Type B pancreatic cell (in vitro differentiated cells): ENCODE measurements at regions not wholly inside any gene's neighbourhood (a gene's known extent, or its start where the extent isn't known, plus 50 kb on each side); places are given as distances from the start of the nearest gene placed in this dataset.
A peak's percentile ranks its signal among the peaks of the same experiment; 100 is the strongest.
"Not testable (repeated sequence)": the region's sequence is repeated elsewhere in the genome, so short reads cannot be mapped to it uniquely, and the experiment has no call there.

ENCODE experiments used
- DNase-seq: peaks from one replicate; pipeline ENCODE4 v3.0.0; 2021; ENCODE audit warnings: mixed read lengths; ENCODE audit not compliant: unreplicated experiment; ENCODE audit errors: extremely low spot score
- H3K27ac Mint-ChIP-seq: 2 replicates; pipeline ENCODE4 v1.8.0; 2021; ENCODE audit warnings: mild to moderate bottlenecking, mixed read lengths
- H3K27me3 Mint-ChIP-seq: 2 replicates; pipeline ENCODE4 v1.8.0; 2021; ENCODE audit warnings: mixed read lengths
- H3K36me3 Mint-ChIP-seq: 2 replicates; pipeline ENCODE4 v1.8.0; 2021; ENCODE audit warnings: mixed read lengths
- H3K4me1 Mint-ChIP-seq: one replicate; pipeline ENCODE4 v1.8.0; 2021; ENCODE audit warnings: mixed read lengths; ENCODE audit not compliant: unreplicated experiment
- H3K4me3 Mint-ChIP-seq: 2 replicates; pipeline ENCODE4 v1.8.0; 2021; ENCODE audit warnings: mild to moderate bottlenecking, mixed read lengths
- H3K9me3 Mint-ChIP-seq: 2 replicates; pipeline ENCODE4 v1.8.0; 2021; ENCODE audit warnings: mixed read lengths
- TF ChIP-seq, protein P1 (sequence below): fragments of 200-600 bp; sonication (generic); conservative IDR thresholded peaks from 2 replicates; pipeline ENCODE4 v1.5.0; 2021; ENCODE audit warnings: antibody characterized with exemption, mild to moderate bottlenecking

GRCh38 chr4:49510238-49510637 is 524.2 kb downstream of the CWH43 start:
- not testable (repeated sequence) for DNase-seq, H3K27ac Mint-ChIP-seq, H3K4me1 Mint-ChIP-seq, H3K27me3 Mint-ChIP-seq, H3K4me3 Mint-ChIP-seq
- Mint-ChIP-seq H3K36me3 (peaks cover 12% of the 10 kb centered on the region), H3K9me3 (peaks cover 39% of the 10 kb centered on the region)

- not testable (repeated sequence) for H3K4me1 Mint-ChIP-seq, H3K27me3 Mint-ChIP-seq, H3K4me3 Mint-ChIP-seq, H3K27ac Mint-ChIP-seq
- peak; percentile 82 for DNase-seq
- Mint-ChIP-seq H3K36me3 (peaks cover 12% of the 10 kb centered on the region), H3K9me3 (peaks cover 39% of the 10 kb centered on the region)
Observed at GRCh38 chr4:49511353-49511752, 525.3 kb downstream of the CWH43 start.

- H3K4me1 Mint-ChIP-seq, H3K27ac Mint-ChIP-seq, H3K4me3 Mint-ChIP-seq, H3K27me3 Mint-ChIP-seq: not testable (repeated sequence)
- DNase-seq = peak; percentile 90
- peaks cover 12% of the 10 kb centered on the region for H3K36me3 Mint-ChIP-seq
- peaks cover 39% of the 10 kb centered on the region for H3K9me3 Mint-ChIP-seq
Observed at GRCh38 chr4:49511881-49512491, 525.9 kb downstream of the CWH43 start.

GRCh38 chr4:49512641-49513545 is 526.8 kb downstream of the CWH43 start:
- H3K36me3 Mint-ChIP-seq = peaks cover 12% of the 10 kb centered on the region
- not testable (repeated sequence) for H3K27ac Mint-ChIP-seq, H3K4me3 Mint-ChIP-seq, H3K27me3 Mint-ChIP-seq, H3K4me1 Mint-ChIP-seq
- H3K9me3 Mint-ChIP-seq = peaks cover 39% of the 10 kb centered on the region
- DNase-seq = peak; percentile 96

DNA sequence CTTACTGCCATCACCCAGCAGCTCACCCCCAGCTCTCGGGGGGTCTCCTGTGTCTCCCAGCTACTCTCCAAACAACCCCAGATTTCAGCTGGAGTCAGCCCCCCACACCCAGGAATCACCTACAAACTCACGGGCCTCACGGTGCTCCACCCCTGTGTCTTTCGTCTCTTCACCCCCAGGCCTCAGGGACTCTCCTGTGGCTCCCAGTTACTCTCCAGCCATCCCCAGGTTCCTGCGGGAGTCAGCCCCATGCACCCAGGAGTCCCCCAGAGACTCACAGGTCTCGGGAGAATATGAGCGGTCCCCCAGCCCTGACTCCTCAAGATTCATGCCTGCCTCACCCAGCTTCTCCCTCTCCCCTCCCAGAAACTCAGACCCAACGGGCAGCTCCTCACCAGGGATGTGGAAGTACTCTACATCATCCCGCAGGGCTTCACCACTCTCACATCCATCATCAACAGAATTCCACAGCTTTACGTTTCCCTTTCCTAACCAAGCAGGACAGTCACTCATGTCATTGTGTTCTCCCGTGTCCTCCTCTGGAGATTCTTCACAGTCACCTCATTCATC is 527.6 kb downstream of the CWH43 start:
- not testable (repeated sequence) for H3K27me3 Mint-ChIP-seq, H3K27ac Mint-ChIP-seq, H3K4me3 Mint-ChIP-seq, H3K4me1 Mint-ChIP-seq
- peaks cover 39% of the 10 kb centered on the region for H3K9me3 Mint-ChIP-seq
- H3K36me3 Mint-ChIP-seq = peaks cover 12% of the 10 kb centered on the region
- DNase-seq = peak; percentile 87

DNA sequence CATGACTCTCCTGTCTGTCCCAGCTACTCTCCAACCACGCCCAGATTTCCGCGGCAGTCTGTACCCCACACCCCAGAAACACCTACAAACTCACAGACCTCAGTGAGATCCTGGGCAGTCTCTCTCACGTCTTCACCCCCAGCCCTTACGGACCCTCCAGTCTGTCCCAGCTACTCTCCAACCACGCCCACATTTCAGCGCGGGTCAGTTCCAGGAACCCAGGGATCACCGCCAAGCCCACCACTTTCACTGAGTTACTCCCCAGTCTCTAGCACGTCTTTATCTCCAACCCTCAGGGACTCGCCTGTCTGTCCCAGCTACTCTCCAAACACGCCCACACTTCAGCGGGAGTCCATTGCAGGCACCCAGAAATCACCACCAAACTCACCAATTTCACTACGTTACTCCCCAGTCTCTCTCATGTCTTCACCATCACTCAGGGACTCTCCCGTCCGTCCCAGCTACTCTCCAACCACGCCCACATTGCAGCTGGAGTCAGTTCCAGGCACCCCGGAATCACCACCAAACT is 528.2 kb downstream of the CWH43 start:
- H3K36me3 Mint-ChIP-seq = peaks cover 12% of the 10 kb centered on the region
- H3K4me1 Mint-ChIP-seq, H3K27ac Mint-ChIP-seq, H3K27me3 Mint-ChIP-seq, H3K4me3 Mint-ChIP-seq: not testable (repeated sequence)
- H3K9me3 Mint-ChIP-seq = peaks cover 39% of the 10 kb centered on the region
- DNase-seq = peak; percentile 92

DNA sequence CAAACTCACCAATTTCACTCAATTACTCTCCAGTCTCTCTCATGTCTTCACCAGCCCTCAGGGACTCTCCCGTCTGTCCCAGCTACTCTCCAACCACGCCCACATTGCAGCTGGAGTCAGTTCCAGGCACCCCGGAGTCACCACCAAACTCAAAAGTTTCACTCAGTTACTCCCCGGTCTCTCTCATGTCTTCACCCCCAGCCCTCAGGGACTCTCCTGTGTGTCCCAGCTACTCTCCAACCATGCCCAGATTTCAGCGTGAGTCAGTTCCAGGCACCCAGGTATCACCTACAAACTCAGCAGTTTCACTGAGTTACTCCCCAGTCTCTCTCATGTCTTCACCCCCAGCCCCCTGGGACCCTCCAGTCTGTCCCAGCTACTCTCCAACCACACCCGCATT is 528.8 kb downstream of the CWH43 start:
- H3K27ac Mint-ChIP-seq, H3K4me3 Mint-ChIP-seq, H3K27me3 Mint-ChIP-seq, H3K4me1 Mint-ChIP-seq: not testable (repeated sequence)
- Mint-ChIP-seq H3K36me3 (peaks cover 12% of the 10 kb centered on the region), H3K9me3 (peaks cover 39% of the 10 kb centered on the region)
- DNase-seq = peak; percentile 89

DNA sequence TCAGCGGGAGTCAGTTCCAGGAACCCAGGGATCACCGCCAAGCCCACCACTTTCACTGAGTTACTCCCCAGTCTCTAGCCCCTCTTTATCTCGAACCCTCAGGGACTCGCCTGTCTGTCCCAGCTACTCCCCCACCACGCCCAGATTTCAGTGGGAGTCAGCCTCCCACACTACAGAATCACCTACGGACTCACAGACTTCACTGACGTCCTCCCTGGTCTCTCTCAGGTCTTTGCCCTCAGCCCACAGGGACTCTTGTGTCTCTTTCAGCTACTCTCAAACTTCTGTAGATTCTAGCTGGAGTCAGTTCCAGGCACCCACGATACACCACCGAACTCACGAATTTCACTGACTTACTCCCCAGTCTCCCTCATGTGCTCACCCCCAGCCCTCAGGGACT is 529.2 kb downstream of the CWH43 start:
- not testable (repeated sequence) for H3K27ac Mint-ChIP-seq, H3K4me3 Mint-ChIP-seq, H3K27me3 Mint-ChIP-seq, H3K4me1 Mint-ChIP-seq, DNase-seq
- Mint-ChIP-seq H3K9me3 (peaks cover 37% of the 10 kb centered on the region), H3K36me3 (peaks cover 12% of the 10 kb centered on the region)

DNA sequence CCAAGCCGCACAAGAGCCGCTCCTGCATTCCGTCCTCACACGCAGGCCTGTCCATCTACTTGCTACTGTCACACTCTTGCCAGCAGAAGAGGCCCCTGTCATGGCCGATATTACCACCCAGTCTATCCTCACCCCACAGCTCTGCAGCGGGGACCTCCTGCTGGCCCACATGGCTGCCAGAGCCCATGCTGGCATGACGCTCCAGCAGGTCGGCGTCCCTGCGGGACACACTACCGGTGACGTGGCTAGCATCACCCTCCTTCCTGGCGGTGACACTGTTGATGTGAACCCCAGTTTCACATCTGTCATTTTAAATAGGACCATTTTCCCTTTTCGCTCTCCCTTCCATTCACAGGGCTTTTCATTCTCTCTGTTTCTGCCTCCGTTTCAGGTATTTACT is 530.0 kb downstream of the CWH43 start:
- not testable (repeated sequence) for H3K27ac Mint-ChIP-seq, DNase-seq, H3K4me1 Mint-ChIP-seq, H3K4me3 Mint-ChIP-seq, H3K27me3 Mint-ChIP-seq
- peaks cover 12% of the 10 kb centered on the region for H3K36me3 Mint-ChIP-seq
- H3K9me3 Mint-ChIP-seq = peaks cover 28% of the 10 kb centered on the region

GRCh38 chr4:49516796-49517195 is 530.7 kb downstream of the CWH43 start:
- no peak overlapping the region for H3K27ac Mint-ChIP-seq
- no peaks in the 10 kb centered on the region for H3K27me3 Mint-ChIP-seq
- TF ChIP-seq, protein P1, sequence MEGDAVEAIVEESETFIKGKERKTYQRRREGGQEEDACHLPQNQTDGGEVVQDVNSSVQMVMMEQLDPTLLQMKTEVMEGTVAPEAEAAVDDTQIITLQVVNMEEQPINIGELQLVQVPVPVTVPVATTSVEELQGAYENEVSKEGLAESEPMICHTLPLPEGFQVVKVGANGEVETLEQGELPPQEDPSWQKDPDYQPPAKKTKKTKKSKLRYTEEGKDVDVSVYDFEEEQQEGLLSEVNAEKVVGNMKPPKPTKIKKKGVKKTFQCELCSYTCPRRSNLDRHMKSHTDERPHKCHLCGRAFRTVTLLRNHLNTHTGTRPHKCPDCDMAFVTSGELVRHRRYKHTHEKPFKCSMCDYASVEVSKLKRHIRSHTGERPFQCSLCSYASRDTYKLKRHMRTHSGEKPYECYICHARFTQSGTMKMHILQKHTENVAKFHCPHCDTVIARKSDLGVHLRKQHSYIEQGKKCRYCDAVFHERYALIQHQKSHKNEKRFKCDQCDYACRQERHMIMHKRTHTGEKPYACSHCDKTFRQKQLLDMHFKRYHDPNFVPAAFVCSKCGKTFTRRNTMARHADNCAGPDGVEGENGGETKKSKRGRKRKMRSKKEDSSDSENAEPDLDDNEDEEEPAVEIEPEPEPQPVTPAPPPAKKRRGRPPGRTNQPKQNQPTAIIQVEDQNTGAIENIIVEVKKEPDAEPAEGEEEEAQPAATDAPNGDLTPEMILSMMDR = no peak
- H3K36me3 Mint-ChIP-seq = peaks cover 12% of the 10 kb centered on the region
- H3K9me3 Mint-ChIP-seq = peaks cover 23% of the 10 kb centered on the region
- no peak overlapping the region for H3K4me3 Mint-ChIP-seq
- no peaks in the 10 kb centered on the region for H3K4me1 Mint-ChIP-seq
- DNase-seq = no peak

GRCh38 chr4:49517485-49518205 is 531.6 kb downstream of the CWH43 start:
- Mint-ChIP-seq H3K9me3 (peaks cover 16% of the 10 kb centered on the region), H3K36me3 (peaks cover 12% of the 10 kb centered on the region)
- not testable (repeated sequence) for H3K27ac Mint-ChIP-seq, H3K4me3 Mint-ChIP-seq, DNase-seq, H3K27me3 Mint-ChIP-seq, H3K4me1 Mint-ChIP-seq
